GM19035 (cell line): ENCODE measurements at regions not wholly inside any gene's neighbourhood (a gene's known extent, or its start where the extent isn't known, plus 50 kb on each side); places are given as distances from the start of the nearest gene placed in this dataset.

ENCODE experiments used
- ATAC-seq: cut with Tn5 transposase; IDR thresholded peaks from one replicate; pipeline ENCODE4 v1.9.1; 2021; ENCODE audit not compliant: unreplicated experiment

- no peak for ATAC-seq
These were observed 50.0 kb upstream of the TRPM1 start for GRCh38 chr15:31151301-31152233.

DNA sequence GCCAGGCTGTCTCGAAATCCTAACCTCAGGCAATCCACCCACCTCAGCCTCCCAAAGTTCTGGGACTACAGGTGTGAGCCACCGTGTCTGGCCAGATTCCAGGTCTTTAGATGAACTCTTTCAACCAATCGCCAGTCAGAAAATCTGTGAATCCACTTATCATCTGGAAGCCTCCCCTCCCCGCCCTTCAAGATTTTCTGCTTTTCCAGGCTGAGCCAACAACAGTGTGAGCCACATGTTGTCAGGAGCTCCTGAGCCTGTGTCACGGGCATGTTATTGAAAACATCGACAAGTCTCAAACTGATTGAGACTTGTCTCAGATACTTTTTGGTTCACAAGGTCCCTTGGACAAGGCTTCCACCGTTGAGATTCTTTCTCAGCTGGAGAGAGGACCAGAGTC lies 52.0 kb upstream of the TRPM1 start:
- no peak for ATAC-seq

DNA sequence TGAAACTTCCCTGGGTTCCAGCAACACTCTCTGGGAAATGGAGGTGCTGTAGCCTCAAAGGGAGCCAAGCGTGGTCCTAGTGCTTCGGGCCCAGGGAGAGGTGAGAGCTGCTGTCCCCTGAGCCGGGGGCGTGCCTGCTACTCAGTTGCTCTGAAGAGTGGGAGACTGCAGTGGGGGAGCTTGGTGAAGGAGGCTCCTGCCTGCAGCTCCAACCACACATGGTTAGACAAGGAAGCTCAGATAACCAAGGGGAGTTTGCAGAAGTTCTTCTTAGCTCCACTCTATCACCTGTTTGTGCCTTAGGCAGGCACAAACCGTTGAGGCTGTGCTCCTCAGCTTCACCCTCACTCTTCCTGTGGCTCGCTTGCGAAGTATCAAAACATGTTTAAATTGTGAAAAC lies 53.6 kb upstream of the TRPM1 start:
- ATAC-seq, result no peak

- no peak for ATAC-seq
These were observed 54.7 kb upstream of the TRPM1 start for GRCh38 chr15:31156226-31156625.

- no peak for ATAC-seq
These were observed 55.3 kb upstream of the TRPM1 start for GRCh38 chr15:31156808-31157207.

DNA sequence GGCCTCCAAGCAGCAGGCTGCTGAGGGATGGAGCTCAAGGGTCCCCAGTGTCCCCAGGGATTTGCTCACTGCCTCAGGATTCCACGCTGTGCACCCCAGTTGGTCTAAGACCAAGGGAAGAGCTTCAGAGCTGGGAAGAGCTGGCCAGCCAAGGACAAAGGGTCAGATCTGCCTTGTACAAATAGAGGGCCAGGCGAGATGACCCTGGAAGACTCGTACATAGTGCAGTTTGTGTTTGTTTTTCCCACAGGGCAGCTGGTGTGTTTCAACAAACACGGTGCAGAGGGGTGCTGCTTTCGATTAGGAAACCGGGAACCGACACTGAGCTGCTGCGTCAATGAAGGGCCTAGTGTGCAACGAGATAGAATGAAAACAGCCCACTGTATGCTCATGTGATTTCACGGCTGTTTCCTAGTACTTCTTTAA lies 56.1 kb upstream of the TRPM1 start:
- no peak for ATAC-seq

DNA sequence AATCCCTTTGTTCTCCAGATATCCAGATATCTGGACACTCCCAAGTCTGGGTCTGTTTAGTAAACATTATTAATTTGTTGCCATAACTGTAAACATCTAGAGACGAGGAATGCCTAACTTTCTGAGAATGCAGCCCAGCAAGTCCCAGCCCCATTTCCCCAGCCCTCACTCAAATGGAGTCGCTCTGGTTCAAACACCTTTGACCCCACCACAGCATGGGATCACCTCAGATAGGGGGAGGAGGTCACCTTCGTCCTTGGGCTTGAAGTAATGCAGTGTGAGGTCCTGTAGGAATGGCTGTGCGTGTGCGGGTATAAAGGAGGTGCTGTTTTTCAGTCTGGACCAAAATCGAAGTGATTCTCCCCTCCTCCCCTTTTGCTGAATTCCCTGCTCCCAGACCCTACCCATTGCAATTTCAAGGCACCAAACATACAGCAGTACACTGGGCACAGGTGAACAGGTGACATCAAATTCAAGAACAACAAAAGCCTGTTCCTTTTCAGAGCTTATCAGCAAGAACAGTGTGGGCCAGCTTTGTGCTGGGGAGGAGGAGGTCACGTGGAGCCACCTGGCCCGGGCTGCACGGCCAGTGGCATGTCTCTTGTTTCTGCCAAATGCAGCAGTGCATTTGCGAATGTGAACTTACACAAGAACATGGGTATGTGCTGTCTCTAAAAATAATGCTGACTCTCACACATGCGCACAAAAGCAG lies 57.5 kb upstream of the TRPM1 start:
- ATAC-seq, result no peak

- ATAC-seq, result no peak
These were observed 58.3 kb upstream of the TRPM1 start for GRCh38 chr15:31159837-31160236.

GRCh38 chr15:31160297-31160696 lies 58.8 kb upstream of the TRPM1 start:
- no peak for ATAC-seq

- ATAC-seq, result no peak
These were observed 59.4 kb upstream of the TRPM1 start for GRCh38 chr15:31160740-31161495.

DNA sequence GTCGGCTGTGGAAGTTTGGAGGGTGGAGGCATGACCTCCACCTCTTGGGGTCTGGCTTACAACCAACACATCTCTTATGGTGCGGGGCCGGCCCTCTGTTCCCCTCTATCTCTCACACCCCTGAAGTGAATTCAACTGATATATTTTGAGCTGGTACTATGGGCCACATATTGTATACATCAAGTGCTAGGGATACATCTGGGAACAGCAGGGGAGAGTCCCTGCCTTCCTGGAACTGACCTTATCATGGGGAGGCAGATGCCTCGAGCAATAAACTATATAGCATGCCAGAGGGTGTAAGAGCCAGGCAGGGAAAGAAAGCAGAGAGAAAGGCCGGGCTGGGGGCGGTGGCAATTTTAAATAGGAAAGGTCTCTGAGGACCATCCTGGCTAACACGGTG lies 60.4 kb upstream of the TRPM1 start:
- no peak for ATAC-seq

GRCh38 chr15:31162721-31163510 lies 61.4 kb upstream of the TRPM1 start:
- ATAC-seq, result no peak

DNA sequence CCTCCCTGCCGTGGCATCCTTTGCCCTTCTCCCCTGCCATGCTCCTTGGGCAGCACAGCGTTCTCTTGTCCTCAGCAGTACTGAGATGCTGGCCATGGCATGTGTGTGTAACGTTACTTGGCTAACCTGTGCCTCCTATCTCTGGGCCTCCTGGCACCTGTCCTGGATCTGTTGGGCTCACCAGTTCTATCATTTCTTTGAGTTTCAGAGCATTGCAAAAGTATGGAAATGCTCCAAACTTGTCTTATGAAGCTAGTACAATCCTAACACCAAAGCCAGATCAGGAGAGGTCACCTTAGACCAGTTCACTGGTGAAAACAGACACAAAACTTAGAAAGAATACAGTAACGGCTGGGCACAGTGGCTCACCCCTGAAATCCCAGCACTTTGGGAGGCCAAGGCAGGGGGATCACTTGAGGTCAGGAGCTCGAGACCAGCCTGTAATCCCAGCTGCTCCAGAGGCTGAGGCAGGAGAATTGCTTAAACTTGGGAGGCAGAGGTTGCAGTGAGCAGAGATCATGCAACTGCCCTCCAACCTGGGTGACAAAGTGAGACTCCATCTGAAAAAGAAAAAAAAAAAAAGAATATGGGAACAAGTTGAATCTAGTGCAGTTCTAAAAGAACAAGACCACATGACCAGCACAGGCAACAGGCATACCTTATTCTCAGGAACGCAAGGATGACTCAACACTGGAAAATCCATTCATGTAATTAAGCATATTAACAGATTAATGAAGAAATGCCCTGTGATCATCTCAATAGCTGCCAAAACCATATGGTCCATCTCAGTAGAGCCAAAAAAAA lies 62.4 kb upstream of the TRPM1 start:
- no peak for ATAC-seq

DNA sequence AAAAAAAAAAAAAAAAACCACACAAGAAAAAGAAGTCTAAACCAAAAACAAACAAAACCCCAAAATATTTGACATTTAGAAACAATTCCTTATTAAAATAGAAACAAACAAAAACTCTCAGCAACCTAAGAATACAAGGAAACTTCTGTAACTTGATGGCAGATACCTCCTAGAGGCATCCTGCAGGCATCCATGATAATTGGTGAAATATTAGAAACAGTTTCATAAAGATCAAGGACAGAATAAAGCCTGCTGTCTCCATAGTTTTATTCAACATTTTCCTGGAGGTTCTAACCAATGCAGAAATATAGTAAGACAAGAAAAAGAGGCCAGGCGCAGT lies 63.0 kb upstream of the TRPM1 start:
- ATAC-seq, result no peak

DNA sequence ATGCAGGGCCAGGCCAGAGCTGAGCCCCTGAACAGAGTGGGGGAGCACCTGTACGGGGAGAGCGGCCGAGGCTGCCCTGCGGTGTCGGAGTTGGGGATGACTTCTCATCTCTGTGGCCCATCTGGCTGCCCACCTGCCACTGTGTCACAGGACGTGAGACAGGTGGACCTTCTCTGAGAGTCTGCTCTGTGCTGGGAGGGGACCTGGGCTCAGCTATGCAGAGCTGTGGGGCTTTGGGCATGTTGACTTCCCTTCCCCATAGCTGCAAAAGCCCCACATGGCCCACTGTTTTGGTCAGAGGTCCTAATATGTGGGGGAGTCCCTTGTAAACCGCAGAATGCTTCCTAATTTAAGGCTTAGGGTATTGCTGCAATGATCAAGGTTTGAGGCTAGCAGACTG lies 68.0 kb upstream of the TRPM1 start:
- ATAC-seq, result no peak

DNA sequence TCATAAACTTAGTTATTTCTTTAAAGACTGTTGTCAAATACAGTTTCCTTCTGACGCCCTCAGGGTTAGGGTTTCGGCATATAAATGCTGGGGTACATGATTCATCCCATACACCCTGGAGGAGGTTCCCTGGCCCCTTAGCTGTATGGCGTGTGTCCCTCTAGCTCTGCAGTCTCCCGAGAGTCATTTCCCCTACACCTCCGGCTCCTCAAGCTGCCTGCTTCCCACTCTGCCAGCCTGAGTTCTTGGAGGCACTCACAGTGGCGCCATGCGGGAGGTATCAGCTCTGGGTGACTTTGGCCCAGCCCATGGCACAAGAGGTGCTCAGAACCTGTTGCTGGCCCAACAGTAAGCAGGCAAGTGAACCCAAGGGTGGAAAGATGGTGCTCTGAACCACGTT lies 70.2 kb upstream of the TRPM1 start:
- ATAC-seq, result no peak

DNA sequence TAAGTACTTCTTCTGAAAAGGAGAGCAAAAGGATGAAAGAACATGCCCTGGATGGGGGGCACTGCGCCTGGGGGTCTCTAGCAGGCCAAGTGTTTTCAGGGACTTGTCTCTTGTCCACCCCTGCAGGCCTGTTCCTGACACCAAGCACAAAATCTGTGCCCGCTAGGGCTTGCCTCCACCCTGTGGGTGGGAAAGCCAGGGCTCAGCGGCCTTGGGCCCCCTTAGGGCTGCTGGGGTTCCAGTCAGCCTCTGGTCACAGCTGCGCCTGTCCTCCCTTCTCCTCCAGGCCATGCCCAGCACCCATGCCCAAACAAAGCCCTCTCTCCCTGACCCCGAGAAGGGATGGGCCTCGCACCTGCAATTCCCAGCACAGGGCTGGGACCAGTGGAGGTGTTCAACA lies 71.1 kb upstream of the TRPM1 start:
- no peak for ATAC-seq

- no peak for ATAC-seq
These were observed 72.4 kb upstream of the TRPM1 start for GRCh38 chr15:31173790-31174450.

DNA sequence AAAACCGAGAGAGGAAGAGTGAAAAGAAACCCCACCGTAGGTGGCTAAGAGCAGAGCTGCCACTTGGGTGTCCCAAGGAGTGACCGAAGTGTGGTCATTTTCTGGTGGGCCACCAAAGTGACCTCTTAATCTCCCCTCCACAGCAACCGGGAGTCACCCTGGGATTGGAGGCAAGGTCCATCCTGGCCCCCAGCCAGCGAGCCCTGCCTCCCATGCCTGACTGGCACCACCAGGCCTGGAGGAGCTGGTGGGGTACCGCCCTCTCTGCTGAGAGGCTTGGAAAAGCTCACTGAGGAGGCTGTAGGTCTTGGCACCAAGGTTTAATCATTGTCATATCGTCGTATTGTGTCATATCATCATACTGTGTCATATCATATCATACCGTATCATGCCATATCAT lies 74.0 kb upstream of the TRPM1 start:
- no peak for ATAC-seq

DNA sequence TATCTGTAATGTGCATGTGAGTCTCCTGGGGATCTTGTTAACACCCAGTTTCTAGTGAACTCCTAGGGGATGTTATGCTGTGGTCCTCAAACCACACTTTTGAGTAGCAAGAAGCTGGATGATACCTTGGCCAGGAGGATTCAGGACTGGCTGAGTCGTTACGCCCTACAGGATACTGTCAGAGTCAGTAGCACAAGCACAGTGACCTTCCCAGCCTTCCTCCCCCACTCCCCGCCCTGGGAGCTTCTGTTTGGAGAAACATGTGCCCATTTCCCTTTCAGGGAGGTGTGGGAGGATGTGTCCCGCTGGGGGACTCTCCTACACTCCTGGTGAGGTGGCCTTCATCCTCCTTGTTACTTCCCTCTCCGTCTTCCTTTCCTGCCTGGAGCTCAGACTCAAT lies 76.4 kb upstream of the TRPM1 start:
- no peak for ATAC-seq
